H1 (cell line): ENCODE measurements at regions not wholly inside any gene's neighbourhood (a gene's known extent, or its start where the extent isn't known, plus 50 kb on each side); places are given as distances from the start of the nearest gene placed in this dataset.
"Not testable (repeated sequence)": the region's sequence is repeated elsewhere in the genome, so short reads cannot be mapped to it uniquely, and the experiment has no call there.

ENCODE experiments used
- CTCF ChIA-PET: fragments of 300-600 bp; sonication (Branson Sonifier 250); formaldehyde crosslinking; loops from one replicate; lab custom pipeline; 2021; ENCODE audit not compliant: partially characterized antibody; lab: Charles Lee
- POLR2A ChIA-PET: fragments of 300-600 bp; sonication (Branson Sonifier 250); formaldehyde crosslinking; loops from one replicate; lab custom pipeline; 2021; ENCODE audit warnings: inconsistent platforms; ENCODE audit not compliant: partially characterized antibody; lab: Charles Lee
- DNase-seq, 2 experiments: peaks; one replicate each; pipeline versions ENCODE4 v3.0.0 to v3.0.0-alpha.2; 2010 to 2022; ENCODE audit warnings: low spot score in 2 of 2, low read depth in 1 of 2, mixed read lengths in 1 of 2
- FAIRE-seq: peaks from 2 replicates; lab custom pipeline; 2011; peaks lifted over from hg19 to GRCh38; lab: Jason Lieb, UNC
- H2AFZ ChIP-seq: 2 replicates; pipeline ENCODE4 v1.8.1; 2012; ENCODE audit warnings: low read length, inconsistent platforms
- H2AK5ac ChIP-seq: 2 replicates; pipeline ENCODE4 v1.6.1; 2013; ENCODE audit warnings: low read depth, low read length
- H2BK120ac ChIP-seq: replicated peaks from 2 replicates; pipeline ENCODE3; 2013; ENCODE audit warnings: low read depth, low read length, inconsistent platforms
- H2BK12ac ChIP-seq: 2 replicates; pipeline ENCODE4 v1.6.1; 2013; ENCODE audit warnings: low read depth, low read length
- H2BK15ac ChIP-seq: 2 replicates; pipeline ENCODE4 v1.6.1; 2013; ENCODE audit warnings: low read length
- H2BK20ac ChIP-seq: 2 replicates; pipeline ENCODE4 v1.6.1; 2013; ENCODE audit warnings: low read length
- H2BK5ac ChIP-seq: 2 replicates; pipeline ENCODE4 v1.6.1; 2013; ENCODE audit warnings: low read depth, low read length
- H3K14ac ChIP-seq: 2 replicates; pipeline ENCODE4 v1.6.1; 2013; ENCODE audit warnings: inconsistent platforms; ENCODE audit not compliant: insufficient read length
- H3K18ac ChIP-seq: 2 replicates; pipeline ENCODE4 v1.6.1; 2013; ENCODE audit warnings: low read length; ENCODE audit errors: extremely low read depth
- H3K23ac ChIP-seq: 2 replicates; pipeline ENCODE4 v1.6.1; 2013; ENCODE audit warnings: inconsistent platforms; ENCODE audit not compliant: insufficient read length
- H3K23me2 ChIP-seq: 2 replicates; pipeline ENCODE4 v1.6.1; 2013; ENCODE audit warnings: low read depth, low read length
- H3K27ac ChIP-seq: 2 replicates; pipeline ENCODE4 v1.6.1; 2011; ENCODE audit warnings: low read depth, low read length, inconsistent platforms
- H3K27me3 ChIP-seq, 4 experiments: replicated peaks in 1 of 4; 1 replicate in 1 of 4; 2 replicates in 3 of 4; pipeline versions ENCODE4 v1.6.1 to v1.8.1; 2011 to 2013; ENCODE audit warnings: low read length in 3 of 4, mild to moderate bottlenecking in 3 of 4, inconsistent platforms in 2 of 4, mixed read lengths in 2 of 4, moderate library complexity in 1 of 4; ENCODE audit not compliant: control insufficient read depth in 3 of 4, insufficient read depth in 3 of 4; ENCODE audit errors: extremely low read depth in 1 of 4
- H3K36me3 ChIP-seq, 4 experiments: 2 replicates each; pipeline versions ENCODE4 v1.6.1 to v1.8.1; 2011 to 2013; ENCODE audit warnings: mild to moderate bottlenecking in 4 of 4, low read length in 3 of 4, moderate library complexity in 2 of 4, control low read depth in 1 of 4, inconsistent platforms in 1 of 4; ENCODE audit not compliant: insufficient read depth in 4 of 4, control insufficient read depth in 2 of 4
- H3K4ac ChIP-seq: replicated peaks from 2 replicates; pipeline ENCODE3; 2013; ENCODE audit warnings: low read length, low read depth, mixed read lengths, inconsistent platforms; ENCODE audit not compliant: insufficient read length
- H3K4me1 ChIP-seq, 4 experiments: replicated peaks in 1 of 4; 1 replicate in 1 of 4; 2 replicates in 3 of 4; pipeline versions ENCODE4 v1.6.1 to v1.8.1; 2011 to 2013; ENCODE audit warnings: low read length in 3 of 4, inconsistent platforms in 2 of 4, mixed read lengths in 1 of 4; ENCODE audit not compliant: insufficient read depth in 4 of 4, control insufficient read depth in 3 of 4
- H3K4me2 ChIP-seq, 2 experiments: 2 replicates each; pipeline versions ENCODE4 v1.6.1 to v1.8.1; 2011 to 2013; ENCODE audit warnings: low read depth in 2 of 2, low read length in 2 of 2, control low read depth in 1 of 2, inconsistent platforms in 1 of 2, mild to moderate bottlenecking in 1 of 2; ENCODE audit not compliant: insufficient read depth in 1 of 2
- H3K4me3 ChIP-seq, 4 experiments: fragments of 200-600, 300-600 bp in 1 of 4; sonication (generic), shearing (Covaris generic), sonication (Bioruptor Twin) in 1 of 4; 2 replicates each; pipeline versions ENCODE4 v1.5.1 to v1.8.1; 2011 to 2016; ENCODE audit warnings: low read length in 4 of 4, low read depth in 3 of 4, control low read depth in 2 of 4, inconsistent platforms in 2 of 4, mild to moderate bottlenecking in 2 of 4, mixed read lengths in 1 of 4, moderate library complexity in 1 of 4; ENCODE audit not compliant: insufficient read depth in 2 of 4; ENCODE audit errors: extremely low read depth in 1 of 4
- H3K56ac ChIP-seq: replicated peaks from 2 replicates; pipeline ENCODE3; 2013; ENCODE audit warnings: low read depth, mild to moderate bottlenecking, mixed read lengths, low read length, inconsistent platforms; ENCODE audit not compliant: insufficient read length
- H3K79me1 ChIP-seq: 2 replicates; pipeline ENCODE4 v1.6.1; 2013; ENCODE audit warnings: low read depth, low read length, control low read depth
- H3K79me2 ChIP-seq, 2 experiments: 2 replicates each; pipeline versions ENCODE4 v1.6.1 to v1.8.1; 2012 to 2013; ENCODE audit warnings: low read length in 2 of 2, mild to moderate bottlenecking in 2 of 2, inconsistent platforms in 1 of 2; ENCODE audit not compliant: insufficient read depth in 2 of 2, control insufficient read depth in 1 of 2
- H3K9ac ChIP-seq, 4 experiments: replicated peaks in 1 of 4; 1 replicate in 1 of 4; 2 replicates in 3 of 4; pipeline versions ENCODE4 v1.6.1 to v1.8.1; 2011 to 2013; ENCODE audit warnings: low read depth in 3 of 4, low read length in 3 of 4, control low read depth in 2 of 4, mild to moderate bottlenecking in 2 of 4, moderate library complexity in 2 of 4, inconsistent platforms in 1 of 4; ENCODE audit errors: extremely low read depth in 1 of 4
- H3K9me3 ChIP-seq, 2 experiments: 2 replicates each; pipeline versions ENCODE4 v1.6.1 to v1.8.1; 2012 to 2013; ENCODE audit warnings: mild to moderate bottlenecking in 2 of 2, moderate library complexity in 2 of 2, control low read depth in 1 of 2, inconsistent platforms in 1 of 2, low read depth in 1 of 2, low read length in 1 of 2, mixed read lengths in 1 of 2; ENCODE audit not compliant: insufficient read depth in 2 of 2
- H4K20me1 ChIP-seq, 2 experiments: replicated peaks in 1 of 2; 2 replicates each; pipeline versions ENCODE3 to v1.8.1; 2011 to 2013; ENCODE audit warnings: inconsistent platforms in 2 of 2, low read length in 2 of 2, mild to moderate bottlenecking in 1 of 2; ENCODE audit not compliant: insufficient read depth in 2 of 2, control insufficient read depth in 1 of 2
- H4K5ac ChIP-seq: 2 replicates; pipeline ENCODE4 v1.6.1; 2013; ENCODE audit warnings: low read length, low read depth, mixed read lengths, inconsistent platforms; ENCODE audit not compliant: insufficient read length
- H4K8ac ChIP-seq: 2 replicates; pipeline ENCODE4 v1.8.0; 2013; ENCODE audit warnings: mild to moderate bottlenecking, moderate library complexity, low read length, inconsistent platforms; ENCODE audit not compliant: insufficient read depth; ENCODE audit errors: extremely low read depth
- H4K91ac ChIP-seq: replicated peaks from 2 replicates; pipeline ENCODE3; 2013; ENCODE audit warnings: low read length, mixed read lengths, inconsistent platforms; ENCODE audit not compliant: insufficient read length
- WGBS, 2 experiments: shearing (Covaris generic) in 1 of 2; methylation state at CpG; one replicate each; pipeline versions ENCODE4 v1.1.6 to v1.1.7; 2013 to 2015; ENCODE audit warnings: low lambda C conversion rate in 2 of 2, mixed read lengths in 2 of 2, inconsistent platforms in 1 of 2, low coverage in 1 of 2, missing lambda C conversion rate in 1 of 2; ENCODE audit not compliant: insufficient replicate concordance in 2 of 2, insufficient coverage in 1 of 2, insufficient read length in 1 of 2; ENCODE audit errors: extremely low coverage in 1 of 2, missing lambda C conversion rate in 1 of 2; 5-methylcytosine and 5-hydroxymethylcytosine counted together

DNA sequence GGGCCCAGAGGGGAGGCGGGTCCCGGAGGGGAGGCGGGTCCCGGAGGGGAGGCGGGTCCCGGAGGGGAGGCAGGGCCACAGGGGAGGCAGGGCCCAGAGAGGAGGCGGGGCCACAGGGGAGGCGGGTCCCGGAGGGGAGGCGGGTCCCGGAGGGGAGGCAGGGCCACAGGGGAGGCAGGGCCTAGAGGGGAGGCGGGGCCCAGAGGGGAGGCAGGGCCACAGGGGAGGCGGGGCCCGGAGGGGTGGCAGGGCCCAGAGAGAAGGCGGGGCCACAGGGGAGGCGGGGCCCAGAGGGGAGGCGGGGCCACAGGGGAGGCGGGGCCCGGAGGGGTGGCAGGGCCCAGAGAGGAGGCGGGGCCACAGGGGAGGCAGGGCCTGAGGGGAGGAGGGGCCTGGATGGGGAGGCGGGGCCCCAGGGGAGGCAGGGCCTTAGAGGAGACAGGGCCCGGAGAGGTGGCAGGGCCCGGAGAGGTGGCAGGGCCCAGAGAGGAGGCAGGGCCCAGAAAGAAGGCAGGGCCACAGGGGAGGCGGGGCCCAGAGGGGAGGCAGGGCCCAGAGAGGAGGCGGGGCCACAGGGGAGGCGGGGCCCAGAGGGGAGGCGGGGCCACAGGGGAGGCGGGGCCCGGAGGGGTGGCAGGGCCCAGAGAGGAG is 81.1 kb downstream of the YTHDF1 start:
- H3K23me2 ChIP-seq, H3K27me3 ChIP-seq, H3K36me3 ChIP-seq, H2AFZ ChIP-seq, H4K20me1 ChIP-seq, H3K27ac ChIP-seq, DNase-seq, H4K5ac ChIP-seq, H3K9me3 ChIP-seq, H3K9ac ChIP-seq, H2AK5ac ChIP-seq, H2BK15ac ChIP-seq, H3K4ac ChIP-seq, H3K23ac ChIP-seq, H3K56ac ChIP-seq, H3K4me3 ChIP-seq, FAIRE-seq, H2BK12ac ChIP-seq, H3K14ac ChIP-seq, H2BK120ac ChIP-seq, H4K8ac ChIP-seq, H2BK20ac ChIP-seq, H3K18ac ChIP-seq, H3K4me2 ChIP-seq, H3K79me2 ChIP-seq, H4K91ac ChIP-seq, H3K79me1 ChIP-seq, H2BK5ac ChIP-seq, POLR2A ChIA-PET: not testable (repeated sequence)
- CTCF ChIA-PET: interaction anchor here (0.9 kb wide), 1 partner anchor 10 kb away, joined by 3 read pairs; no protein-coding TSS in a partner anchor
- no CpG with 5 or more reads among the region's 29 CpGs for WGBS, 2 experiments
- peaks cover 0 to 14% (median 2%) of the 10 kb centered on the region in 4 experiments; a peak in 4 of 7 replicates for H3K4me1 ChIP-seq
